22Rv1 (cell line): ENCODE measurements at regions not wholly inside any gene's neighbourhood (a gene's known extent, or its start where the extent isn't known, plus 50 kb on each side); places are given as distances from the start of the nearest gene placed in this dataset.

ENCODE experiments used
- CTCF ChIP-seq: fragments of 450-650 bp; IDR thresholded peaks from 2 replicates; pipeline ENCODE4 v1.5.1; 2017; ENCODE audit warnings: mild to moderate bottlenecking
- ZFX ChIP-seq: fragments of 450-650 bp; IDR thresholded peaks from 2 replicates; pipeline ENCODE4 v1.6.1; 2017; ENCODE audit warnings: antibody characterized with exemption, borderline replicate concordance

- no peak for TF ChIP-seq CTCF
- no peak for TF ChIP-seq ZFX
Observed at GRCh38 chr6:120675886-120676285, 658.4 kb downstream of the TBC1D32 start.
